ENCODE measurements at regions not wholly inside any gene's neighbourhood (a gene's known extent, or its start where the extent isn't known, plus 50 kb on each side); places are given as distances from the start of the nearest gene placed in this dataset.

DNA sequence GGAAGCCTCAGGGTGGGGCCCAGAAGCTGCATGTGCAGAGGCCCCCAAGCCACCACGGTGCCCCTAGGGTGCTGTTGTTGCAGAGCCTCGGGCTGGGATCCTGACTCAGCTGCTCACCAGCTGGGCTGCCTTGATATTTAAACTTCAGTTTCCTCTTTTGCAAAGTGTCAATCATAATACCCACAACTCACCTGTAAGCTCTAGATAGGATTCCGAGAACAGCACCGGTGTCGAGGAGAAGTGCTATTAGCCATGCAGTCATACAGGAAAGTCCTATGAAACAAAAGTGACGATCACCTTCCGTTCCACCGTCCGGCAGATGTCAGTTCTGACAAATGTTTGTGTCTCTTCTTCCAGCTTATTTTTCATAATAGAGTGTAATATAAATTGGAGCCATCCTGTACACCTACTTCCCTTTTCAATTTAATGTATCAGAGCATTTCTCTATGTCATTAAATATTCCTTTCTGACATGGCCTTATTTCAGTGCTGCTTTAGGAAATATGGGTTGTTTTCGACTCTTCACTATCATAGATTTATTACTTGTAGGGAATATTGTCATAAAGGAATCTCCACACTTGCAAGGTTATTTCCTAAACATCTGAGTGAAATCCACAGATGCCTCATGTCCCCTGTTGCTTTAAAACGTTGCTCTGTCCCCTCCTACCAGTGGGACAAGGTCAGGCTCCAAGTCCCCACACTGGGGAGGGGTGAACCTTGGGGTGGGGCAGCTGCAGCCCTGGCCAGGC, 100.8 kb downstream of the SIK1 start:
- Histone ChIP-seq H3F3A (replicated peaks; ENCODE audit: low read depth) (no peaks in the 10 kb centered on the region), H2AFZ (no peak overlapping the region), H3K4me2 (no peak overlapping the region), H3K9me2 (ENCODE audit: insufficient read depth) (no peaks in the 10 kb centered on the region), H3K27ac (ENCODE audit: low read depth) (no peak overlapping the region), H3K4me3 (no peak overlapping the region), H3K27me3 (ENCODE audit: insufficient read depth) (no peaks in the 10 kb centered on the region), H3K79me2 (replicated peaks; ENCODE audit: insufficient read depth) (no peaks in the 10 kb centered on the region), H4K20me1 (replicated peaks; ENCODE audit: insufficient read depth) (no peaks in the 10 kb centered on the region), H3K4me1 (ENCODE audit: insufficient read depth) (no peaks in the 10 kb centered on the region), H3K36me3 (ENCODE audit: insufficient read depth) (no peaks in the 10 kb centered on the region)
- Mint-ChIP-seq H3K36me3 (ENCODE audit: low read depth) (no peaks in the 10 kb centered on the region), H3K4me3 (no peak overlapping the region), H3K27me3 (ENCODE audit: insufficient read depth, low read depth, poor library complexity) (peaks cover 8% of the 10 kb centered on the region), H3K27ac (no peak overlapping the region), H3K9me3 (no peaks in the 10 kb centered on the region), H3K4me1 (peaks cover 10% of the 10 kb centered on the region)
- ATAC-seq (no peak), DNase-seq (ENCODE audit: low spot score) (no peak)
- no peak for TF ChIP-seq JUNB (IDR thresholded peaks at IDR 0.05; ENCODE audit: unreplicated experiment)
- TF ChIP-seq POLR2AphosphoS5 (IDR thresholded peaks at IDR 0.05; ENCODE audit: low read depth): no peak
- TF ChIP-seq ZNF114 (CRISPR knock-in tag; IDR thresholded peaks at IDR 0.05): no peak
- no peak for TF ChIP-seq EZH2 (IDR thresholded peaks at IDR 0.05; ENCODE audit: low read depth, unreplicated experiment)
- no peak for TF ChIP-seq ZNF331 (CRISPR knock-in tag; IDR thresholded peaks at IDR 0.05; ENCODE audit: low read depth)
- TF ChIP-seq ETS1 (IDR thresholded peaks at IDR 0.05): no peak
- TF ChIP-seq EZH2phosphoT487 (IDR thresholded peaks at IDR 0.05; ENCODE audit: unreplicated experiment): no peak
- TF ChIP-seq, protein P1, sequence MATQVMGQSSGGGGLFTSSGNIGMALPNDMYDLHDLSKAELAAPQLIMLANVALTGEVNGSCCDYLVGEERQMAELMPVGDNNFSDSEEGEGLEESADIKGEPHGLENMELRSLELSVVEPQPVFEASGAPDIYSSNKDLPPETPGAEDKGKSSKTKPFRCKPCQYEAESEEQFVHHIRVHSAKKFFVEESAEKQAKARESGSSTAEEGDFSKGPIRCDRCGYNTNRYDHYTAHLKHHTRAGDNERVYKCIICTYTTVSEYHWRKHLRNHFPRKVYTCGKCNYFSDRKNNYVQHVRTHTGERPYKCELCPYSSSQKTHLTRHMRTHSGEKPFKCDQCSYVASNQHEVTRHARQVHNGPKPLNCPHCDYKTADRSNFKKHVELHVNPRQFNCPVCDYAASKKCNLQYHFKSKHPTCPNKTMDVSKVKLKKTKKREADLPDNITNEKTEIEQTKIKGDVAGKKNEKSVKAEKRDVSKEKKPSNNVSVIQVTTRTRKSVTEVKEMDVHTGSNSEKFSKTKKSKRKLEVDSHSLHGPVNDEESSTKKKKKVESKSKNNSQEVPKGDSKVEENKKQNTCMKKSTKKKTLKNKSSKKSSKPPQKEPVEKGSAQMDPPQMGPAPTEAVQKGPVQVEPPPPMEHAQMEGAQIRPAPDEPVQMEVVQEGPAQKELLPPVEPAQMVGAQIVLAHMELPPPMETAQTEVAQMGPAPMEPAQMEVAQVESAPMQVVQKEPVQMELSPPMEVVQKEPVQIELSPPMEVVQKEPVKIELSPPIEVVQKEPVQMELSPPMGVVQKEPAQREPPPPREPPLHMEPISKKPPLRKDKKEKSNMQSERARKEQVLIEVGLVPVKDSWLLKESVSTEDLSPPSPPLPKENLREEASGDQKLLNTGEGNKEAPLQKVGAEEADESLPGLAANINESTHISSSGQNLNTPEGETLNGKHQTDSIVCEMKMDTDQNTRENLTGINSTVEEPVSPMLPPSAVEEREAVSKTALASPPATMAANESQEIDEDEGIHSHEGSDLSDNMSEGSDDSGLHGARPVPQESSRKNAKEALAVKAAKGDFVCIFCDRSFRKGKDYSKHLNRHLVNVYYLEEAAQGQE (IDR thresholded peaks at IDR 0.05; ENCODE audit: unreplicated experiment): no peak
- no peak for TF ChIP-seq CREB1 (CRISPR knock-in tag; IDR thresholded peaks at IDR 0.05; ENCODE audit: low read depth)
- TF ChIP-seq NANOG (IDR thresholded peaks at IDR 0.05; ENCODE audit: borderline replicate concordance): no peak
- TF ChIP-seq, protein P2, sequence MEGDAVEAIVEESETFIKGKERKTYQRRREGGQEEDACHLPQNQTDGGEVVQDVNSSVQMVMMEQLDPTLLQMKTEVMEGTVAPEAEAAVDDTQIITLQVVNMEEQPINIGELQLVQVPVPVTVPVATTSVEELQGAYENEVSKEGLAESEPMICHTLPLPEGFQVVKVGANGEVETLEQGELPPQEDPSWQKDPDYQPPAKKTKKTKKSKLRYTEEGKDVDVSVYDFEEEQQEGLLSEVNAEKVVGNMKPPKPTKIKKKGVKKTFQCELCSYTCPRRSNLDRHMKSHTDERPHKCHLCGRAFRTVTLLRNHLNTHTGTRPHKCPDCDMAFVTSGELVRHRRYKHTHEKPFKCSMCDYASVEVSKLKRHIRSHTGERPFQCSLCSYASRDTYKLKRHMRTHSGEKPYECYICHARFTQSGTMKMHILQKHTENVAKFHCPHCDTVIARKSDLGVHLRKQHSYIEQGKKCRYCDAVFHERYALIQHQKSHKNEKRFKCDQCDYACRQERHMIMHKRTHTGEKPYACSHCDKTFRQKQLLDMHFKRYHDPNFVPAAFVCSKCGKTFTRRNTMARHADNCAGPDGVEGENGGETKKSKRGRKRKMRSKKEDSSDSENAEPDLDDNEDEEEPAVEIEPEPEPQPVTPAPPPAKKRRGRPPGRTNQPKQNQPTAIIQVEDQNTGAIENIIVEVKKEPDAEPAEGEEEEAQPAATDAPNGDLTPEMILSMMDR (conservative IDR thresholded peaks at IDR 0.05; ENCODE audit: low read depth in 2 of 2): no peak

Data from GM23338 (cell line).